Panc1 (cell line): ENCODE measurements at regions not wholly inside any gene's neighbourhood (a gene's known extent, or its start where the extent isn't known, plus 50 kb on each side); places are given as distances from the start of the nearest gene placed in this dataset.

Source experiments
- ATAC-seq: fragments of 200-7000 bp; cut with Tn5 transposase; 2 replicates; pipeline ENCODE4 v1.9.1; 2020; ENCODE audit warnings: mild to moderate bottlenecking, moderate library complexity
- BruUV-seq: library from RNA; stranded (reverse); fragments of 400-500 nt; replicated peaks from 2 replicates; lab custom pipeline; 2021; lab: Mats Ljungman, UMichigan
- CTCF ChIA-PET: fragments of 300-600 bp; sonication (Branson Sonifier 250); formaldehyde crosslinking; loops from one replicate; lab custom pipeline; 2022; ENCODE audit warnings: antibody characterized with exemption; lab: Charles Lee
- POLR2A ChIA-PET: fragments of 300-600 bp; sonication (Branson Sonifier 250); formaldehyde crosslinking; loops from one replicate; lab custom pipeline; 2022; ENCODE audit warnings: antibody characterized with exemption; lab: Charles Lee
- DNase-seq: peaks from one replicate; pipeline ENCODE4 v3.0.0-alpha.2; 2010; ENCODE audit warnings: low read depth, low spot score
- H3K27ac ChIP-seq: 2 replicates; pipeline ENCODE4 v1.5.1; 2011; ENCODE audit warnings: mild to moderate bottlenecking, low read length, inconsistent platforms
- H3K27me3 ChIP-seq: fragments of 200-500 bp; sonication (Bioruptor generic); 2 replicates; pipeline ENCODE4 v1.6.0; 2014; ENCODE audit warnings: low read length, inconsistent platforms; ENCODE audit not compliant: control insufficient read depth, insufficient read depth
- H3K36me3 ChIP-seq: fragments of 200-500 bp; sonication (Bioruptor generic); 2 replicates; pipeline ENCODE4 v1.5.1; 2014; ENCODE audit warnings: inconsistent platforms, mild to moderate bottlenecking, low read length, moderate library complexity; ENCODE audit not compliant: control insufficient read depth, insufficient read depth
- H3K4me1 ChIP-seq: 2 replicates; pipeline ENCODE4 v1.5.1; 2011; ENCODE audit warnings: inconsistent platforms, mild to moderate bottlenecking, low read length, moderate library complexity; ENCODE audit not compliant: control insufficient read depth, insufficient read depth
- H3K4me3 ChIP-seq, 2 experiments: 2 replicates each; pipeline ENCODE4 v1.5.1; 2011 to 2012; ENCODE audit warnings: low read depth in 2 of 2, low read length in 2 of 2, mild to moderate bottlenecking in 2 of 2, inconsistent platforms in 1 of 2, moderate library complexity in 1 of 2
- H3K9me3 ChIP-seq: fragments of 200-500 bp; sonication (Bioruptor generic); 2 replicates; pipeline ENCODE4 v1.5.1; 2014; ENCODE audit warnings: low read depth, mild to moderate bottlenecking, inconsistent platforms, low read length, moderate library complexity; ENCODE audit not compliant: control insufficient read depth, insufficient read depth
- CTCF ChIP-seq: fragments of 450-650 bp; IDR thresholded peaks from 2 replicates; pipeline ENCODE4 v1.5.1; 2017; ENCODE audit warnings: mild to moderate bottlenecking
- POLR2AphosphoS5 ChIP-seq: IDR thresholded peaks from 2 replicates; pipeline ENCODE4 v1.6.1; 2012; ENCODE audit warnings: mild to moderate bottlenecking, low read depth, low read length, moderate library complexity
- REST ChIP-seq, 2 experiments: IDR thresholded peaks; 2 replicates each; pipeline ENCODE4 v1.6.1; 2011 to 2012; ENCODE audit warnings: low read depth in 2 of 2, control low read depth in 1 of 2, low read length in 1 of 2, mild to moderate bottlenecking in 1 of 2, moderate library complexity in 1 of 2; ENCODE audit not compliant: insufficient read depth in 1 of 2
- SIN3A ChIP-seq: IDR thresholded peaks from 2 replicates; pipeline ENCODE4 v1.6.1; 2012; ENCODE audit warnings: low read depth, mild to moderate bottlenecking, low read length, moderate library complexity, borderline replicate concordance; ENCODE audit not compliant: insufficient read depth
- TCF7L2 ChIP-seq: IDR thresholded peaks from 2 replicates; pipeline ENCODE4 v1.6.1; 2011; ENCODE audit warnings: mild to moderate bottlenecking, low read depth, low read length, inconsistent platforms
- in situ Hi-C: cut with HindIII; loops from 2 replicates; pipeline ENCODE4 v1.10.0; 2016; ENCODE audit warnings: low sequenced_read_pairs, low pct_unique_long_range_greater_than_20kb
- intact Hi-C: fragments of 100-400 bp; cut with micrococcal nuclease; formaldehyde crosslinking; loops from one replicate; pipeline ENCODE4 v1.10.0; 2022; ENCODE audit not compliant: unreplicated experiment

GRCh38 chr13:106340249-106340648 lies 195.2 kb downstream of the EFNB2 start:
- TF ChIP-seq SIN3A: no peak
- TF ChIP-seq REST (IDR thresholded peaks at IDR 0.05; ENCODE audit: insufficient read depth in 1 of 2, low read depth in 2 of 2, low read length in 1 of 2): no peak
- ATAC-seq (no peak), DNase-seq (no peak)
- ChIA-PET POLR2A (no interaction called here), CTCF (no interaction called here)
- Histone ChIP-seq H3K27me3 (no peaks in the 10 kb centered on the region), H3K27ac (no peak overlapping the region), H3K36me3 (no peaks in the 10 kb centered on the region), H3K4me3 (no peak overlapping the region), H3K9me3 (no peaks in the 10 kb centered on the region), H3K4me1 (no peaks in the 10 kb centered on the region)
- intact Hi-C loops (no loop called here), in situ Hi-C loops (no loop called here)
- no TSS peak for BruUV-seq

GRCh38 chr13:106337096-106337850 lies 198.2 kb downstream of the EFNB2 start:
- intact Hi-C loops: no loop called here
- no peak for DNase-seq
- Histone ChIP-seq H3K27ac (no peak overlapping the region), H3K4me1 (no peaks in the 10 kb centered on the region), H3K27me3 (no peaks in the 10 kb centered on the region), H3K36me3 (no peaks in the 10 kb centered on the region), H3K9me3 (no peaks in the 10 kb centered on the region), H3K4me3 (no peak overlapping the region)
- ATAC-seq: no peak
- ChIA-PET CTCF (no interaction called here), POLR2A (no interaction called here)
- TF ChIP-seq CTCF: no peak
- no peak for TF ChIP-seq REST (IDR thresholded peaks at IDR 0.05; ENCODE audit: insufficient read depth in 1 of 2, low read depth in 2 of 2, low read length in 1 of 2)
- TF ChIP-seq TCF7L2: no peak
- TF ChIP-seq SIN3A: no peak
- TF ChIP-seq POLR2AphosphoS5: no peak
- BruUV-seq: no TSS peak
- in situ Hi-C loops: no loop called here
